HG03196 (cell line): ENCODE measurements at regions not wholly inside any gene's neighbourhood (a gene's known extent, or its start where the extent isn't known, plus 50 kb on each side); places are given as distances from the start of the nearest gene placed in this dataset.

Source experiments
- ATAC-seq: cut with Tn5 transposase; IDR thresholded peaks from one replicate; pipeline ENCODE4 v1.9.1; 2021; ENCODE audit not compliant: unreplicated experiment

DNA sequence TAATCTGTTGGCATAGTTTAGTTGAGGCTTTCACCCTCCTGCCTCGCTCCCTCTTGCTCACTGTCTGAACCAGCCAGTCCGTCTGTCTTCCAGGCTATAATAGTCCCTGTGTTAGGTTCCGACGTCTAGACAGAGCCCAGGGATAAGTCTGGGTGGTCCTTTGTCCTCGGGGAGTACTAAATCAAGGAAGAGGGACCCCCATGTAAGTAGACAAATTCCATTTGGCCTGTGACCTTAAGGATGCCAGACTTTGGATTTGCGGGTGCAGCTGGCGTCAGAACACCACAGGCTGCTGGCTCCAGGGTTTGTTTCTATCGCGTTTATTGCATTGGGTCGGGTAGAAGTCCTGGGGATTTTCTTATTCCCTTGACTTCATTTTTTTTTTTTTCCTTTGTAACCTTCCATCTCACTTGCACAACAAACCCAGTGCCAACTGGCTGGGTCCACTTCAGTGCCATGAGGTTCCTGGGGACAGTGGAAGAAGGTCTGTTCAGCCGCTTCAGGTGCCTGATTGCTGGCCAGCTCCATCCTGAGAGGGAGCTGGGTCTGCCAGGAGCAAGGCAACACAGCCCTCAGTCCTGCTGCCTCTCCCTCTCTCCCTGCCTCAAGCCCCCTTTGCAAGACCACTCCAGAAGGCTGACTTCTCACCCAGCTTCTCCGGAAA lies 95.4 kb upstream of the KLHL25 start:
- ATAC-seq = no peak

GRCh38 chr15:85890620-85890980 lies 95.9 kb upstream of the KLHL25 start:
- no peak for ATAC-seq

DNA sequence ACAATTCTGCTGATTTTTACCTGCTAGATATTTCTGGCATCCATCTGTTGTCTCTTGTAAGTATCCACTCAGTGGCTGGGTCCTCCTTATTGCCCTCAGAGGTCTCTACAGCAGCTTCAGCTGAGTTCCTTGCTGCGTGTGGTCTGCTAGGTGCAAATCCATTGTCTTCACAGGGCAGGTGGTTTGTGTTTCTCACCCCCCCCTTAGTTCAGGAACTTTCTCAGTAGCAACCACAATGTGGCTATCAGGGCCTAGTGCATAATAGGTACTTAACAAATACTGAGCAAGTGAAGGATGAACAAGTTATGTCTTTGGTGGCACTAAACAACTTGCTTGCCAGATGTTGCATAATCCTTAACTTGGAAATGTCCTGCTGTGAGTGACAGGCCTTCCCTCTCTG lies 96.7 kb upstream of the KLHL25 start:
- ATAC-seq = no peak

- no peak for ATAC-seq
Observed at GRCh38 chr15:85892232-85892631, 97.5 kb upstream of the KLHL25 start.

GRCh38 chr15:85897207-85897894 lies 102.6 kb upstream of the KLHL25 start:
- ATAC-seq = no peak

GRCh38 chr15:85897895-85898717 lies 103.4 kb upstream of the KLHL25 start:
- ATAC-seq = no peak

DNA sequence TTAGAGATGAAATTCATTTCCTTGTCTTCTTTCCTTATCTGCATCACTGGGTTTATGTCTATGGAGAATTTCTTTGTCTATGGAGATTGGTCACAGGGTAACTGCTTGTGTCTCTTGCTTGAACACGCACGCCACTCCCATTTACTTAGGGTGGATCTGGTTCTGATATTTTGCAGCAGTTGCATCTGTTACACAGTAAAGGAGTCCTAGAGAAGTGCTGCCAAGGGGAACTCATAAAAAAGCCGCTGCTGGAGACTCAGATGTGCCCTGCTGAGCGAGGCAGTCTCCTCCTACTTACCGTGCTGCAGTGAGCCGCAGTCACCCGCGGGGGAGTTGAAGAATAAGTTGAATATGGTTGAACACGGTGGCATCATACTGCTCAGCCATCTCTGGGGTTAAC lies 105.2 kb upstream of the KLHL25 start:
- no peak for ATAC-seq

- no peak for ATAC-seq
Observed at GRCh38 chr15:85905751-85906450, 111.2 kb upstream of the KLHL25 start.

DNA sequence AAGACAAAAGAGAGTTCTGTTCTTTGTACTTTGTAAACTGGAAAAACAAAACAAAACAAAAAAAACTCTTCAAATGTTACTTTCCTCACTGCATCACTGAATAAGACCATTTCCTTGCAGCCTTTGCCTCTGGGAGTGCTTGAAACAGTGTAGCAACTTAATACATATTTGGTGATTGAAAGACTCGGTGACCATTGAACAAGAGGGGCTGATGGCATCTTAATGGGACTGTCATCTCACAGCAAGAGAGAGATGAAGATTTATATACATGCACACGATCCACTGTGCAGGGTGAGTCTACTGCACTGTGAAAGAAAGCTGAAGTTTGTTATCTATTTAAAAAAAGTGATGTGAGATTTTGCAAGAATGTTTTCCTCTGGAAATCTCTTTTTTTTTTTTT lies 111.9 kb upstream of the KLHL25 start:
- no peak for ATAC-seq

DNA sequence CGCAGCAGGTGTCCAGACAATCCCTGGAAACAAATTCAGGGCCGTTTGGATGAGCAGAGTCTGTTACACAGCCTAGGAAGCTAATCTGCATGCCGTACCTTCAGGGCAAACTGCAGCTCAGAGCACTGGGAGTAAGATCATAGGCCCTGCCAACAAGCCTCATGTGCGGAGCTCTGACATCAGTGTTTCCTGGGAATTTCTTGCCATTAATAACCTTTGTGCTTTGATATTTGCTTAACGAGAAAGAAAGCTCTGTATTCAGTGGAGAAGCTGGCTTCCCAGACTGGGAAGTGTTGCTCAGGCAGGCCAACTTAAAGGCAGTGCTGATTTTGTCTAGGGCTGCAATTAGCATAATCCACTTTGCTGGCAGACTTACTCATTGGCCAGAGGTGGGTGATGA lies 116.1 kb upstream of the KLHL25 start:
- no peak for ATAC-seq

DNA sequence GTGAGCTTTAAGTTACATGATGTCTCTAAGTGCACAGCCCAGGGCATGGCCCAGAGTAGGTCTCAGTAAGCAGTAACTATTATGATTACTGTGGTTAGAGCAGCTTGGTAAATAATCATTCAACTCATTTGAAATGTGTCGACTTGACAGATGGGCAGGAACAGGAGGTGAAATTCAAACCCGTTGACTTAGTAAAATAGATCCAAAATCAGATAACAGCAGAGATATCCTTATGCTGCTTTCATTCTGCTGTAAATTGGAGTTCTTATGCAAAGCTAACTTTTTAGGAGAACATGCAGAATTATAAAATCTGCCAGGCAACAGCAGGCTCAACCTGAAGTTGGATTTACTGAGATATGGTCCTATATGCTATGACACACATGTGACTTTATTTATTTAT lies 118.7 kb upstream of the KLHL25 start:
- no peak for ATAC-seq

DNA sequence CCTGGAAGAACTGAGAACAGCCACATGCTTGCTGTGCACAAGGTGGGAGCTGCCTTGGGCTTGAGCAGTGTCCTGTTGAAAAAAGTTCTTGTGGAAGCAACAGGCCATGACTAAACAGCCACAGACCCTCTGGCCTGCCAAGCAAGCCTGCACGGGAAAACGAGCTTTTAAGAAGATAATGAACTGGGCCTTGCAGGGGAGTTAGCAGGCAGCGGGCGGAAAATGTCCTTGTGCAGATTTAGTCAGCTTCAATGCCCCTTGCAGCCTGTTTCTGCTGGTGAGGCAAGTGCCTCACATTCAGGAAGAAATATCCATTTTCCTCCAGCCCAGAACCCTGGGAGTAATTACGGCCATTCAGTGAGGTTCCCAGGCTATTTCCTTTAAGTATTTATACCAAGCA lies 126.2 kb upstream of the KLHL25 start:
- no peak for ATAC-seq

DNA sequence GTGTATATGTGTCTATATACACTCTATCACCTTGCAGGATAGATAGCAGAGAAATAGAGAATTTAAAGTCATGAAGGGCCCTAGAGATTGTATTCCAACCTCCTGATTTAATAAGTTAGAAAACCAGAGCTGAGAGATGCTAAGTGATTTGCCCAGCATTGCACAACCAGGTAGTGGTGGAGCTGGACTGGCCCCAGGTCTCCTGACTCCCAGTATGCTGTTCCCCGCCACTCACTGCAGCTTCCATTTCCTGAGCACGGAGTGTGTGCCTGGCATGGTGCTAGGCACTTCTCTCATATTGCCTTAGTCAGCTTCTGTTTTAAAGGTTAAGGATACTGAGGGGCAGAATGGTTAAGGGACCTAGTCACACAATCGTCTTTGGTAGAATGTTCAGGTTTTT lies 129.4 kb upstream of the KLHL25 start:
- ATAC-seq = no peak

DNA sequence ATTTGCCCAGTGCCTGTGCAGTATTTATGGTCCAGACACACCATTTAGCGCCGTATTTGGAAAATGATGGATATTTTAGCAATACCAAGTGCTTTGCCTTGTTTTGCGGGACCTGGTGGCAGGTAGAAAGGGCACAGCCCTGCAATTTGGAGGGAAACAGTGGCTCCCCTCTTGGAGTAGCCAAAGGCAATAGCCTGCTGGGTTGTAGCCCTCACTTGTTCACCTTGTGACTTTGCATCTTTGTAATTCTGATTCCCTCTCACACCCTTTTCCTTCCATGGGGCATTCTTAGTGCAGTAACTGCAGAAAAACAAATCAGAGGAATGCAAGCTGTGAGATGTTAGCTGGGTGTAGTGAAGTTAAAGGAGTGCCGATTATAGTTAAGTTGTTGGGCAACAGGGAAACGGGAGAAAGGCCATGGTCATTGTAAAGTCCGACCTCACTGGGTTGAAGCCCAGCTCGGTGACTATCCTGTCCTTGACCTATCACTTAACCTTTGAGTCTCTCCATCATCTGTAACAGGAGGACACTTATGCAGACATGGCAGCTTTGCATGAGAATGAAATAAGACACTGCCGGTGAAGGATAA lies 131.0 kb upstream of the KLHL25 start:
- ATAC-seq = no peak

DNA sequence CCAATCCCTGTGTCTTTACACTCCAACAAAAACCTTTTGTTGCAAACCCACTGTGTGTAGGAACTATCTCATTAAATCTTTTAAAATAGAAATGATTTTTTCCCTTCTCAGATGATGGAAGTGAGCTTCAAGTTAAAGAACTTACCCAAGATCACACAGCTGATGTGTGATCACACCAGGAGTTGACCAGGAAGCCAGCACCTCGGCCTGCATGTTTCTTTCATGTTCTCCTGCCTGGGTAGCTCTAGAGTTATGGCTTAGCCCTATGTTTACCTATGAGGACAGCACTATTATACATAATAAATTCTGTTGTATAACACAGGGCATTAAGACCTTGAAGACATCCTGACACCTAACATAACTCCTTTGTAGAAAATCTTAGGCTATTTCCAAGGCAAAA lies 132.1 kb upstream of the KLHL25 start:
- ATAC-seq = no peak

GRCh38 chr15:85927931-85928537 lies 133.3 kb upstream of the KLHL25 start:
- no peak for ATAC-seq

GRCh38 chr15:85929786-85930185 lies 135.1 kb upstream of the KLHL25 start:
- no peak for ATAC-seq

- no peak for ATAC-seq
Observed at GRCh38 chr15:85932391-85932790, 137.7 kb upstream of the KLHL25 start.

GRCh38 chr15:85934691-85935090 lies 140.0 kb upstream of the KLHL25 start:
- ATAC-seq = no peak

GRCh38 chr15:85935182-85935581 lies 140.5 kb upstream of the KLHL25 start:
- no peak for ATAC-seq

DNA sequence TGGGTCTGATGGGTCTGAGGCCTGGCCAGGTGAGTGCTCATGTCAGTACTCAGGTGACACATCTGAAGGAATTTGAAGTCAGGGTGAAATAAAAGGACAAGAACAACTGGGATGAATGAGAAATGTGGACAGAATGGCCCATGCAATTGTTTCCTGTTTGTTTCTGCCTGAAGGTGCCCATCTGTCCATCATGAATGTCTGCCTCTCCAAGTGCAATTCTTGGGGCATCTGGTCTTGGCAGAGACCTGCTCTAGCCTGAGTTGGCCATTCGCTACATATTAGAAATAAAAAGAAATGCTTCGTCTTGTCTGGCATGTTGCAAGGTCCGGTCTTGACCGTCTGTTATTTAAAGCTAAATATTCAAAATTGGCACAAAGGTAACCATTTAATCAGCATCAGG lies 142.0 kb upstream of the AGBL1 start:
- no peak for ATAC-seq
